ENCODE measurements at regions not wholly inside any gene's neighbourhood (a gene's known extent, or its start where the extent isn't known, plus 50 kb on each side); places are given as distances from the start of the nearest gene placed in this dataset.

DNA sequence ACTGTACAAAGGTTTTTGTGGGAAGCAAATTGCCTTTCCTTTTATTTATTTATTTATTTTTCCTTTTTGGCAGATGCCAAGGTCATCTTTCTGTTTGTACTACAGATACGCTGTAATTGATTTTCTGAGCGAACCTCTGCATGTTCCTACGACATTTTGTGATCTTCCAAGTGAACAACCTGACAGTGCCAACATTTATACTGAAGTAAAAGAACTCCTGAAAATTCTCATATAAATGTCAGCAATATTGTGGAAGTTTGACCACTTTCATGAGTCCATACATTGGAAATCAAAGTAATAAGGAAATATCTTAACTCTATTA, 86.8 kb upstream of the EEPD1 start:
- TF ChIP-seq, protein P1, sequence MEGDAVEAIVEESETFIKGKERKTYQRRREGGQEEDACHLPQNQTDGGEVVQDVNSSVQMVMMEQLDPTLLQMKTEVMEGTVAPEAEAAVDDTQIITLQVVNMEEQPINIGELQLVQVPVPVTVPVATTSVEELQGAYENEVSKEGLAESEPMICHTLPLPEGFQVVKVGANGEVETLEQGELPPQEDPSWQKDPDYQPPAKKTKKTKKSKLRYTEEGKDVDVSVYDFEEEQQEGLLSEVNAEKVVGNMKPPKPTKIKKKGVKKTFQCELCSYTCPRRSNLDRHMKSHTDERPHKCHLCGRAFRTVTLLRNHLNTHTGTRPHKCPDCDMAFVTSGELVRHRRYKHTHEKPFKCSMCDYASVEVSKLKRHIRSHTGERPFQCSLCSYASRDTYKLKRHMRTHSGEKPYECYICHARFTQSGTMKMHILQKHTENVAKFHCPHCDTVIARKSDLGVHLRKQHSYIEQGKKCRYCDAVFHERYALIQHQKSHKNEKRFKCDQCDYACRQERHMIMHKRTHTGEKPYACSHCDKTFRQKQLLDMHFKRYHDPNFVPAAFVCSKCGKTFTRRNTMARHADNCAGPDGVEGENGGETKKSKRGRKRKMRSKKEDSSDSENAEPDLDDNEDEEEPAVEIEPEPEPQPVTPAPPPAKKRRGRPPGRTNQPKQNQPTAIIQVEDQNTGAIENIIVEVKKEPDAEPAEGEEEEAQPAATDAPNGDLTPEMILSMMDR (IDR thresholded peaks at IDR 0.05): no peak
- TF ChIP-seq POLR2AphosphoS5 (IDR thresholded peaks at IDR 0.05) (no peak), POLR2A (IDR thresholded peaks at IDR 0.05) (no peak)

Data from breast epithelium (tissue), 3 donors.